ENCODE measurements at regions not wholly inside any gene's neighbourhood (a gene's known extent, or its start where the extent isn't known, plus 50 kb on each side); places are given as distances from the start of the nearest gene placed in this dataset.

- no peak for DNase-seq (ENCODE audit: low read depth)
Measured at GRCh38 chr18:26741758-26742157, 123.7 kb downstream of the AQP4 start.

GRCh38 chr18:26741048-26741447, 124.5 kb downstream of the AQP4 start:
- DNase-seq (ENCODE audit: low read depth) = peak; percentile 40

GRCh38 chr18:26740396-26740795, 125.1 kb downstream of the AQP4 start:
- DNase-seq (ENCODE audit: low read depth) = no peak

- no peak for DNase-seq (ENCODE audit: low read depth)
Measured at GRCh38 chr18:26738706-26739105, 126.8 kb downstream of the AQP4 start.

GRCh38 chr18:26736301-26736700, 129.2 kb downstream of the AQP4 start:
- DNase-seq (ENCODE audit: low read depth) = no peak

GRCh38 chr18:26734760-26735159, 130.7 kb downstream of the AQP4 start:
- no peak for DNase-seq (ENCODE audit: low read depth)

- no peak for DNase-seq (ENCODE audit: low read depth)
Measured at GRCh38 chr18:26729449-26729848, 136.1 kb downstream of the AQP4 start.

GRCh38 chr18:26729008-26729407, 136.5 kb downstream of the AQP4 start:
- DNase-seq (ENCODE audit: low read depth) = no peak

- DNase-seq (ENCODE audit: low read depth) = no peak
Measured at GRCh38 chr18:26723981-26724380, 141.5 kb downstream of the AQP4 start.

GRCh38 chr18:26722565-26722931, 143.0 kb downstream of the AQP4 start:
- DNase-seq (ENCODE audit: low read depth) = no peak

- no peak for DNase-seq (ENCODE audit: low read depth)
Measured at GRCh38 chr18:26721854-26722564, 143.5 kb downstream of the AQP4 start.

- no peak for DNase-seq (ENCODE audit: low read depth)
Measured at GRCh38 chr18:26719896-26720295, 145.6 kb downstream of the AQP4 start.

GRCh38 chr18:26717123-26717719, 148.3 kb downstream of the AQP4 start:
- no peak for DNase-seq (ENCODE audit: low read depth)

GRCh38 chr18:26714739-26715138, 150.8 kb downstream of the AQP4 start:
- DNase-seq (ENCODE audit: low read depth) = no peak

- DNase-seq (ENCODE audit: low read depth) = no peak
Measured at GRCh38 chr18:26711756-26712155, 153.8 kb downstream of the AQP4 start.

- no peak for DNase-seq (ENCODE audit: low read depth)
Measured at GRCh38 chr18:26710470-26711096, 154.9 kb downstream of the AQP4 start.

GRCh38 chr18:26709897-26710296, 155.6 kb downstream of the AQP4 start:
- DNase-seq (ENCODE audit: low read depth) = no peak

- no peak for DNase-seq (ENCODE audit: low read depth)
Measured at GRCh38 chr18:26708806-26709716, 156.4 kb downstream of the AQP4 start.

GRCh38 chr18:26706911-26707351, 158.6 kb downstream of the AQP4 start:
- no peak for DNase-seq (ENCODE audit: low read depth)

GRCh38 chr18:26705757-26706156, 157.4 kb upstream of the KCTD1 start:
- DNase-seq (ENCODE audit: low read depth) = no peak

- no peak for DNase-seq (ENCODE audit: low read depth)
Measured at GRCh38 chr18:26703170-26703930, 155.0 kb upstream of the KCTD1 start.

- DNase-seq (ENCODE audit: low read depth) = no peak
Measured at GRCh38 chr18:26702086-26702485, 153.7 kb upstream of the KCTD1 start.

Data from iris pigment epithelial cell (primary cell).